Cardiac muscle cell (in vitro differentiated cells and primary cell): ENCODE measurements at regions not wholly inside any gene's neighbourhood (a gene's known extent, or its start where the extent isn't known, plus 50 kb on each side); places are given as distances from the start of the nearest gene placed in this dataset.

Source experiments
- DNase-seq, 2 donors: peaks; one replicate each; pipeline versions ENCODE4 v3.0.0 to v3.0.0-alpha.2; 2010 to 2017; ENCODE audit warnings: low read depth in 1 of 2, low spot score in 1 of 2
- H3K27ac ChIP-seq: fragments of 200-600 bp; sonication (generic); 2 replicates; pipeline ENCODE4 v1.5.1; 2016
- H3K27me3 ChIP-seq: fragments of 200-600 bp; sonication (generic); 2 replicates; pipeline ENCODE4 v1.6.0; 2016; ENCODE audit warnings: control low read depth
- H3K36me3 ChIP-seq: fragments of 200-600 bp; sonication (generic); 2 replicates; pipeline ENCODE4 v1.5.1; 2016; ENCODE audit warnings: control low read depth
- H3K4me1 ChIP-seq: fragments of 200-600 bp; sonication (generic); 2 replicates; pipeline ENCODE4 v1.8.1; 2017; ENCODE audit warnings: low read depth, mild to moderate bottlenecking, mixed run types
- H3K4me3 ChIP-seq: fragments of 200-600 bp; sonication (generic); 2 replicates; pipeline ENCODE4 v1.5.1; 2016; ENCODE audit warnings: mild to moderate bottlenecking
- H3K9me3 ChIP-seq: fragments of 200-600 bp; sonication (generic); 2 replicates; pipeline ENCODE4 v1.5.1; 2017; ENCODE audit warnings: low read depth, mild to moderate bottlenecking, control low read depth
- CTCF ChIP-seq: IDR thresholded peaks from 2 replicates; pipeline ENCODE4 v1.5.1; 2012; ENCODE audit warnings: low read depth, mild to moderate bottlenecking, low read length

GRCh38 chr10:43878386-43878785 lies 229.7 kb upstream of the ZNF32 start:
- Histone ChIP-seq H3K36me3 (no peaks in the 10 kb centered on the region), H3K27ac (no peak overlapping the region), H3K4me1 (no peaks in the 10 kb centered on the region), H3K9me3 (no peaks in the 10 kb centered on the region), H3K4me3 (no peak overlapping the region), H3K27me3 (no peaks in the 10 kb centered on the region)
- no peak for TF ChIP-seq CTCF
- no peak for DNase-seq

- no peaks in the 10 kb centered on the region for H3K36me3 ChIP-seq
- H3K27me3 ChIP-seq: no peaks in the 10 kb centered on the region
- no peaks in the 10 kb centered on the region for H3K4me1 ChIP-seq
- no peak overlapping the region for H3K4me3 ChIP-seq
- no peak for TF ChIP-seq CTCF
- H3K27ac ChIP-seq: no peak overlapping the region
- no peaks in the 10 kb centered on the region for H3K9me3 ChIP-seq
- DNase-seq: no peak
Measured at GRCh38 chr10:43876976-43877375, 228.3 kb upstream of the ZNF32 start.

- H3K4me1 ChIP-seq: no peaks in the 10 kb centered on the region
- no peak overlapping the region for H3K27ac ChIP-seq
- no peak overlapping the region for H3K4me3 ChIP-seq
- no peak for TF ChIP-seq CTCF
- DNase-seq: no peak
- no peaks in the 10 kb centered on the region for H3K36me3 ChIP-seq
- no peaks in the 10 kb centered on the region for H3K9me3 ChIP-seq
- H3K27me3 ChIP-seq: no peaks in the 10 kb centered on the region
Measured at GRCh38 chr10:43874984-43875383, 226.3 kb upstream of the ZNF32 start.

- Histone ChIP-seq H3K27me3 (no peaks in the 10 kb centered on the region), H3K27ac (no peak overlapping the region), H3K9me3 (no peaks in the 10 kb centered on the region), H3K4me1 (no peaks in the 10 kb centered on the region), H3K4me3 (no peak overlapping the region), H3K36me3 (no peaks in the 10 kb centered on the region)
- TF ChIP-seq CTCF: no peak
- DNase-seq: no peak
Measured at GRCh38 chr10:43873717-43874116, 225.0 kb upstream of the ZNF32 start.

- Histone ChIP-seq H3K36me3 (no peaks in the 10 kb centered on the region), H3K27ac (no peak overlapping the region), H3K27me3 (no peaks in the 10 kb centered on the region), H3K4me3 (no peak overlapping the region), H3K4me1 (no peaks in the 10 kb centered on the region), H3K9me3 (no peaks in the 10 kb centered on the region)
- TF ChIP-seq CTCF: no peak
- DNase-seq: no peak
Measured at GRCh38 chr10:43872644-43873043, 224.0 kb upstream of the ZNF32 start.

- no peaks in the 10 kb centered on the region for H3K9me3 ChIP-seq
- H3K4me3 ChIP-seq: no peak overlapping the region
- H3K36me3 ChIP-seq: no peaks in the 10 kb centered on the region
- no peaks in the 10 kb centered on the region for H3K27me3 ChIP-seq
- TF ChIP-seq CTCF: no peak
- no peaks in the 10 kb centered on the region for H3K4me1 ChIP-seq
- H3K27ac ChIP-seq: no peak overlapping the region
- no peak for DNase-seq
Measured at GRCh38 chr10:43871545-43871944, 222.9 kb upstream of the ZNF32 start.
